Chondrocyte (in vitro differentiated cells): ENCODE measurements at regions not wholly inside any gene's neighbourhood (a gene's known extent, or its start where the extent isn't known, plus 50 kb on each side); places are given as distances from the start of the nearest gene placed in this dataset.

ENCODE experiments used
- DNase-seq: peaks from one replicate; pipeline ENCODE4 v3.0.0; 2021; ENCODE audit warnings: mixed read lengths, low spot score
- H3K27ac Mint-ChIP-seq: one replicate; pipeline ENCODE4 v1.8.0; 2021; ENCODE audit warnings: mild to moderate bottlenecking, moderate library complexity, mixed read lengths; ENCODE audit not compliant: unreplicated experiment
- H3K27me3 Mint-ChIP-seq: 2 replicates; pipeline ENCODE4 v1.8.0; 2021; ENCODE audit warnings: low read depth, mixed read lengths
- H3K36me3 Mint-ChIP-seq: 2 replicates; pipeline ENCODE4 v1.8.0; 2021; ENCODE audit warnings: low read depth, mixed read lengths
- H3K4me1 Mint-ChIP-seq: 2 replicates; pipeline ENCODE4 v1.8.0; 2021; ENCODE audit warnings: low read depth, mild to moderate bottlenecking, mixed read lengths
- H3K4me3 Mint-ChIP-seq: one replicate; pipeline ENCODE4 v1.8.0; 2021; ENCODE audit warnings: mild to moderate bottlenecking, moderate library complexity, mixed read lengths; ENCODE audit not compliant: unreplicated experiment
- H3K9me3 Mint-ChIP-seq: 2 replicates; pipeline ENCODE4 v1.8.0; 2021; ENCODE audit warnings: low read depth, mixed read lengths
- CTCF ChIP-seq: fragments of 200-600 bp; sonication (generic); IDR thresholded peaks from 2 replicates; pipeline ENCODE4 v1.5.0; 2021; ENCODE audit warnings: antibody characterized with exemption, mild to moderate bottlenecking, moderate library complexity

- Mint-ChIP-seq H3K9me3 (peaks cover 3% of the 10 kb centered on the region), H3K36me3 (no peaks in the 10 kb centered on the region), H3K27me3 (peaks cover 23% of the 10 kb centered on the region), H3K27ac (no peak overlapping the region), H3K4me1 (no peaks in the 10 kb centered on the region), H3K4me3 (no peak overlapping the region)
- TF ChIP-seq CTCF = no peak
- no peak for DNase-seq
Measured at GRCh38 chr7:155138204-155138603, 68.1 kb downstream of the HTR5A start.

GRCh38 chr7:155141562-155141961, 71.4 kb downstream of the HTR5A start:
- Mint-ChIP-seq H3K27me3 (peaks cover 34% of the 10 kb centered on the region), H3K4me1 (no peaks in the 10 kb centered on the region), H3K9me3 (peaks cover 3% of the 10 kb centered on the region), H3K36me3 (no peaks in the 10 kb centered on the region), H3K27ac (no peak overlapping the region), H3K4me3 (no peak overlapping the region)
- DNase-seq = no peak
- TF ChIP-seq CTCF = no peak

GRCh38 chr7:155143381-155143780, 73.3 kb downstream of the HTR5A start:
- H3K27me3 Mint-ChIP-seq = peaks cover 40% of the 10 kb centered on the region
- DNase-seq = no peak
- no peaks in the 10 kb centered on the region for H3K36me3 Mint-ChIP-seq
- TF ChIP-seq CTCF = no peak
- H3K9me3 Mint-ChIP-seq = no peaks in the 10 kb centered on the region
- H3K4me1 Mint-ChIP-seq = no peaks in the 10 kb centered on the region
- no peak overlapping the region for H3K4me3 Mint-ChIP-seq
- no peak overlapping the region for H3K27ac Mint-ChIP-seq

GRCh38 chr7:155144371-155144770, 74.2 kb downstream of the HTR5A start:
- no peak for DNase-seq
- H3K27ac Mint-ChIP-seq = no peak overlapping the region
- H3K4me3 Mint-ChIP-seq = no peak overlapping the region
- no peaks in the 10 kb centered on the region for H3K4me1 Mint-ChIP-seq
- H3K9me3 Mint-ChIP-seq = no peaks in the 10 kb centered on the region
- no peak for TF ChIP-seq CTCF
- H3K27me3 Mint-ChIP-seq = peaks cover 36% of the 10 kb centered on the region
- H3K36me3 Mint-ChIP-seq = no peaks in the 10 kb centered on the region

- H3K9me3 Mint-ChIP-seq = no peaks in the 10 kb centered on the region
- no peak for DNase-seq
- no peak overlapping the region for H3K27ac Mint-ChIP-seq
- peaks cover 36% of the 10 kb centered on the region for H3K27me3 Mint-ChIP-seq
- no peaks in the 10 kb centered on the region for H3K36me3 Mint-ChIP-seq
- no peak for TF ChIP-seq CTCF
- H3K4me1 Mint-ChIP-seq = no peaks in the 10 kb centered on the region
- no peak overlapping the region for H3K4me3 Mint-ChIP-seq
Measured at GRCh38 chr7:155145477-155146255, 75.5 kb downstream of the HTR5A start.
